Fibroblast of pulmonary artery (primary cell): ENCODE measurements at regions not wholly inside any gene's neighbourhood (a gene's known extent, or its start where the extent isn't known, plus 50 kb on each side); places are given as distances from the start of the nearest gene placed in this dataset.

Source experiments
- DNase-seq: peaks from one replicate; pipeline ENCODE4 v3.0.0-alpha.2; 2010; ENCODE audit warnings: low read depth
- H3K4me3 ChIP-seq: replicated peaks from 2 replicates; pipeline ENCODE4 v1.5.1; 2011; ENCODE audit warnings: low read depth, mild to moderate bottlenecking, control low read depth, low read length, moderate library complexity
- CTCF ChIP-seq: IDR thresholded peaks from 2 replicates; pipeline ENCODE4 v1.5.1; 2011; ENCODE audit warnings: mild to moderate bottlenecking, control low read depth, low read length, inconsistent platforms; ENCODE audit errors: missing control alignments

DNA sequence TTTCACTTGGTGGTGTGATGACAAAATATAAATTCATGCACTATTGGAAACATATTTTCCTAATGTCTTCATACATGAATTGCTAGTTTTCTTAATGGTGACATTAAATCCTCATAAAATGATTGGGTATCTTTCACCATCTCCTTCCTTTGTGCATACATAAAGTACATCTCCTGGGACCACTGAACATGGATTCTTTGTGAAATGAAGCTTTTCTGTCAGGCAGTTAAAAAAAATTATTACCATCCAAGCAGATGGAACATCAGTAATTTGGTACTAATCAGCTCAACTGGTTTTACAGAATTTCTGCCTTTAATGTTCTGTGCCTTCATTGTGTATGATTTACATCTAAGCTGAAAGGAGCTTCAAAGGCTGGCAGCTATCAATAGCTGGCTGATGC lies 891.7 kb upstream of the SLC10A2 start:
- no peak for DNase-seq
- H3K4me3 ChIP-seq: no peak overlapping the region
- TF ChIP-seq CTCF: no peak

- TF ChIP-seq CTCF: no peak
- no peak overlapping the region for H3K4me3 ChIP-seq
- no peak for DNase-seq
Observed at GRCh38 chr13:103953859-103954258, 887.6 kb upstream of the SLC10A2 start.

DNA sequence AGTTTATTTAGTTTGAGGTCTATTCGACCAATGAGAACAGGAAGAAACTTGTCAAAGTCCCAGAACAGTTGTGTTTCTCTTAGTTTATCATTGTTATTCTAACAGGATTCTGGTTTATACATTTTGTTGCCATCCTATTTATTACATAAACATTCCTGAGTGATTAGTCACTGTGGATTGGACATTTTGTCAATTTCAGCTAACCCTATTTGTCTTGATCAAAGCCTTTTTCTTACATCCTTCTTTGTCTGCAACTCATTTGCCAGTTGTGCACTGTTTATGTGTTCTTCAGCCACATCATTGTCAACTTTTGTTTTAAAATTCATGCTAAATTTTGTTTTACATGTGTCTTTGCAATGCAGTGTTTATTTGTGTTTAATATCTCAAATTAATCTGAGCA lies 886.0 kb upstream of the SLC10A2 start:
- DNase-seq: peak; percentile 11
- no peak overlapping the region for H3K4me3 ChIP-seq
- TF ChIP-seq CTCF: no peak

GRCh38 chr13:103948426-103948825 lies 882.2 kb upstream of the SLC10A2 start:
- H3K4me3 ChIP-seq: no peak overlapping the region
- TF ChIP-seq CTCF: no peak
- DNase-seq: peak; percentile 80

DNA sequence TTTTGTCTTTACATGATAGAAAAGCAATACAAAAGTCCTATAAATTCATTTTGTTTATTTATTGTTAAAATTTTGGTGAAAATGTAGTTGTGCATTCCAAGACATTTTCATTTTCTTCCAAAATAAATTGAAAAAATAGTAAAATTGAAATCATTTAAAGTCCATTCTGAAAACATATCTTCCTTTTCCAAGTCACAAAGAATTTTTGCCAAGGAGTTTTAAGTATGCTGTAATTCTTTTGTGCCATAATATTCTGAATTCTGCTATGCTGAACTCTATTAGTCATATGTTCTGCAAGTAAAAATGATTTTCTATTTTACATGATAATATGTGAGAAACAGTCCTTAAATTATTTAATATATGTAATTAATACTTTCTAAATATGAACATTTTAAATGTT lies 879.6 kb upstream of the SLC10A2 start:
- TF ChIP-seq CTCF: no peak
- peak; percentile 49 for DNase-seq
- no peak overlapping the region for H3K4me3 ChIP-seq

DNA sequence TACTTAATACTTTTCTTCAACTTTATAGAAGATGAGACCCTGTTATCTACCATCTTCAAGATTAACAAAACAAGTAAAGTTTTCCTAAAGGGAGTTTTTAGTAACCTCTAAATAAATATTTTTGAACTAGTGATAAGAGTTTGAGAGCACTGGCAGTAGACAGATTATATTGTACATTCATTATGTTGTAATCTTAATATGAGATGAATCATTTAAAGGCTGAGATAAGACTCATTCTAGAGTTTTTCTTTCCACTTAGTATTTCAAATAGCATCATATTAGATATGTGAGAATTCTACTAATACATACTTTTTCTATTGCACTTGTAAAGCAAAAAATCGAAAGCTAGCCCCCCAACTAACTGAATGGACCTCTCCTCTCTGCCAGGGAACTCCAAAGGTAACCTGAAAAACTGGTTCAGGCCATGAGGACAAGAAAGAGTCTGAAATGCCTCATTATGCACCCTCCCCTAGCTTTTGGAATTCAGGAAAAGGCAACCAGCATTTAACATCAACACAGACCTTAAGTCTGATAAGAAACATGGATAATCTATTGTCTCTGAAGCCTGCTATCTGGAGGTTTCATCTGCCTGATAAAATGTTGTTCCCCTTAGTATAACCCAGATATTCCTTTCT lies 875.4 kb upstream of the SLC10A2 start:
- DNase-seq: peak; percentile 24
- H3K4me3 ChIP-seq: no peak overlapping the region
- TF ChIP-seq CTCF: no peak

DNA sequence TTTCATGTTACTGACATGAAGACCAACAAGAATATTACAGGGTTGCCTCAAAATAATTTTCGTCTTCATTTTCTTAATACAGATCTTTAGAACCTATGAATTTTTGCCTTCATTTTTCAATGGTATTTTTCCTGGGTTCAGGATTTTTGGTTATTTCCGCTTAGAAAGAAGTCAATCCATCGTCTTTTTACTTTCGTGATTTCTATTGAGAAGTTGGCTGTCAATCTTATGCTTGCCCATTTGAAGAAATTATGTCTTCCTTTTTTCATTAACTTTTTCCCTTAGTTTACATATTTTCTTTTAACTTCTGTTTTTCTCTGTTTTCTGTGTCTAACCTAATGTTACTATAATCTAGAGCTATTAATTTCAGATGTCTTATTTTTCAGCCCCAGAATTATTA lies 868.9 kb upstream of the SLC10A2 start:
- TF ChIP-seq CTCF: no peak
- DNase-seq: no peak
- no peak overlapping the region for H3K4me3 ChIP-seq
